H1 (cell line): ENCODE measurements at regions not wholly inside any gene's neighbourhood (a gene's known extent, or its start where the extent isn't known, plus 50 kb on each side); places are given as distances from the start of the nearest gene placed in this dataset.

Experiments used
- CTCF ChIA-PET: fragments of 300-600 bp; sonication (Branson Sonifier 250); formaldehyde crosslinking; loops from one replicate; lab custom pipeline; 2021; ENCODE audit not compliant: partially characterized antibody; lab: Charles Lee
- POLR2A ChIA-PET: fragments of 300-600 bp; sonication (Branson Sonifier 250); formaldehyde crosslinking; loops from one replicate; lab custom pipeline; 2021; ENCODE audit warnings: inconsistent platforms; ENCODE audit not compliant: partially characterized antibody; lab: Charles Lee
- DNase-seq, 2 experiments: peaks; one replicate each; pipeline versions ENCODE4 v3.0.0 to v3.0.0-alpha.2; 2010 to 2022; ENCODE audit warnings: low spot score in 2 of 2, low read depth in 1 of 2, mixed read lengths in 1 of 2
- FAIRE-seq: peaks from 2 replicates; lab custom pipeline; 2011; peaks lifted over from hg19 to GRCh38; lab: Jason Lieb, UNC
- H2AFZ ChIP-seq: 2 replicates; pipeline ENCODE4 v1.8.1; 2012; ENCODE audit warnings: low read length, inconsistent platforms
- H2AK5ac ChIP-seq: 2 replicates; pipeline ENCODE4 v1.6.1; 2013; ENCODE audit warnings: low read depth, low read length
- H2BK120ac ChIP-seq: replicated peaks from 2 replicates; pipeline ENCODE3; 2013; ENCODE audit warnings: low read depth, low read length, inconsistent platforms
- H2BK12ac ChIP-seq: 2 replicates; pipeline ENCODE4 v1.6.1; 2013; ENCODE audit warnings: low read depth, low read length
- H2BK15ac ChIP-seq: 2 replicates; pipeline ENCODE4 v1.6.1; 2013; ENCODE audit warnings: low read length
- H2BK20ac ChIP-seq: 2 replicates; pipeline ENCODE4 v1.6.1; 2013; ENCODE audit warnings: low read length
- H2BK5ac ChIP-seq: 2 replicates; pipeline ENCODE4 v1.6.1; 2013; ENCODE audit warnings: low read depth, low read length
- H3K14ac ChIP-seq: 2 replicates; pipeline ENCODE4 v1.6.1; 2013; ENCODE audit warnings: inconsistent platforms; ENCODE audit not compliant: insufficient read length
- H3K18ac ChIP-seq: 2 replicates; pipeline ENCODE4 v1.6.1; 2013; ENCODE audit warnings: low read length; ENCODE audit errors: extremely low read depth
- H3K23ac ChIP-seq: 2 replicates; pipeline ENCODE4 v1.6.1; 2013; ENCODE audit warnings: inconsistent platforms; ENCODE audit not compliant: insufficient read length
- H3K23me2 ChIP-seq: 2 replicates; pipeline ENCODE4 v1.6.1; 2013; ENCODE audit warnings: low read depth, low read length
- H3K27ac ChIP-seq: 2 replicates; pipeline ENCODE4 v1.6.1; 2011; ENCODE audit warnings: low read depth, low read length, inconsistent platforms
- H3K27me3 ChIP-seq, 4 experiments: replicated peaks in 1 of 4; 1 replicate in 1 of 4; 2 replicates in 3 of 4; pipeline versions ENCODE4 v1.6.1 to v1.8.1; 2011 to 2013; ENCODE audit warnings: low read length in 3 of 4, mild to moderate bottlenecking in 3 of 4, inconsistent platforms in 2 of 4, mixed read lengths in 2 of 4, moderate library complexity in 1 of 4; ENCODE audit not compliant: control insufficient read depth in 3 of 4, insufficient read depth in 3 of 4; ENCODE audit errors: extremely low read depth in 1 of 4
- H3K36me3 ChIP-seq, 4 experiments: 2 replicates each; pipeline versions ENCODE4 v1.6.1 to v1.8.1; 2011 to 2013; ENCODE audit warnings: mild to moderate bottlenecking in 4 of 4, low read length in 3 of 4, moderate library complexity in 2 of 4, control low read depth in 1 of 4, inconsistent platforms in 1 of 4; ENCODE audit not compliant: insufficient read depth in 4 of 4, control insufficient read depth in 2 of 4
- H3K4ac ChIP-seq: replicated peaks from 2 replicates; pipeline ENCODE3; 2013; ENCODE audit warnings: low read length, low read depth, mixed read lengths, inconsistent platforms; ENCODE audit not compliant: insufficient read length
- H3K4me1 ChIP-seq, 4 experiments: replicated peaks in 1 of 4; 1 replicate in 1 of 4; 2 replicates in 3 of 4; pipeline versions ENCODE4 v1.6.1 to v1.8.1; 2011 to 2013; ENCODE audit warnings: low read length in 3 of 4, inconsistent platforms in 2 of 4, mixed read lengths in 1 of 4; ENCODE audit not compliant: insufficient read depth in 4 of 4, control insufficient read depth in 3 of 4
- H3K4me2 ChIP-seq, 2 experiments: 2 replicates each; pipeline versions ENCODE4 v1.6.1 to v1.8.1; 2011 to 2013; ENCODE audit warnings: low read depth in 2 of 2, low read length in 2 of 2, control low read depth in 1 of 2, inconsistent platforms in 1 of 2, mild to moderate bottlenecking in 1 of 2; ENCODE audit not compliant: insufficient read depth in 1 of 2
- H3K4me3 ChIP-seq, 4 experiments: fragments of 200-600, 300-600 bp in 1 of 4; sonication (generic), shearing (Covaris generic), sonication (Bioruptor Twin) in 1 of 4; 2 replicates each; pipeline versions ENCODE4 v1.5.1 to v1.8.1; 2011 to 2016; ENCODE audit warnings: low read length in 4 of 4, low read depth in 3 of 4, control low read depth in 2 of 4, inconsistent platforms in 2 of 4, mild to moderate bottlenecking in 2 of 4, mixed read lengths in 1 of 4, moderate library complexity in 1 of 4; ENCODE audit not compliant: insufficient read depth in 2 of 4; ENCODE audit errors: extremely low read depth in 1 of 4
- H3K56ac ChIP-seq: replicated peaks from 2 replicates; pipeline ENCODE3; 2013; ENCODE audit warnings: low read depth, mild to moderate bottlenecking, mixed read lengths, low read length, inconsistent platforms; ENCODE audit not compliant: insufficient read length
- H3K79me1 ChIP-seq: 2 replicates; pipeline ENCODE4 v1.6.1; 2013; ENCODE audit warnings: low read depth, low read length, control low read depth
- H3K79me2 ChIP-seq, 2 experiments: 2 replicates each; pipeline versions ENCODE4 v1.6.1 to v1.8.1; 2012 to 2013; ENCODE audit warnings: low read length in 2 of 2, mild to moderate bottlenecking in 2 of 2, inconsistent platforms in 1 of 2; ENCODE audit not compliant: insufficient read depth in 2 of 2, control insufficient read depth in 1 of 2
- H3K9ac ChIP-seq, 4 experiments: replicated peaks in 1 of 4; 1 replicate in 1 of 4; 2 replicates in 3 of 4; pipeline versions ENCODE4 v1.6.1 to v1.8.1; 2011 to 2013; ENCODE audit warnings: low read depth in 3 of 4, low read length in 3 of 4, control low read depth in 2 of 4, mild to moderate bottlenecking in 2 of 4, moderate library complexity in 2 of 4, inconsistent platforms in 1 of 4; ENCODE audit errors: extremely low read depth in 1 of 4
- H3K9me3 ChIP-seq, 2 experiments: 2 replicates each; pipeline versions ENCODE4 v1.6.1 to v1.8.1; 2012 to 2013; ENCODE audit warnings: mild to moderate bottlenecking in 2 of 2, moderate library complexity in 2 of 2, control low read depth in 1 of 2, inconsistent platforms in 1 of 2, low read depth in 1 of 2, low read length in 1 of 2, mixed read lengths in 1 of 2; ENCODE audit not compliant: insufficient read depth in 2 of 2
- H4K20me1 ChIP-seq, 2 experiments: replicated peaks in 1 of 2; 2 replicates each; pipeline versions ENCODE3 to v1.8.1; 2011 to 2013; ENCODE audit warnings: inconsistent platforms in 2 of 2, low read length in 2 of 2, mild to moderate bottlenecking in 1 of 2; ENCODE audit not compliant: insufficient read depth in 2 of 2, control insufficient read depth in 1 of 2
- H4K5ac ChIP-seq: 2 replicates; pipeline ENCODE4 v1.6.1; 2013; ENCODE audit warnings: low read length, low read depth, mixed read lengths, inconsistent platforms; ENCODE audit not compliant: insufficient read length
- H4K8ac ChIP-seq: 2 replicates; pipeline ENCODE4 v1.8.0; 2013; ENCODE audit warnings: mild to moderate bottlenecking, moderate library complexity, low read length, inconsistent platforms; ENCODE audit not compliant: insufficient read depth; ENCODE audit errors: extremely low read depth
- H4K91ac ChIP-seq: replicated peaks from 2 replicates; pipeline ENCODE3; 2013; ENCODE audit warnings: low read length, mixed read lengths, inconsistent platforms; ENCODE audit not compliant: insufficient read length
- CHD1 ChIP-seq: IDR thresholded peaks from 2 replicates; pipeline ENCODE4 v1.6.1; 2012; ENCODE audit warnings: low read depth, low read length, improper control_type of control experiment
- HDAC6 ChIP-seq: IDR thresholded peaks from one replicate; pipeline ENCODE4 v1.7.1; 2012; ENCODE audit warnings: low read depth, mild to moderate bottlenecking, inconsistent platforms, low read length, moderate library complexity
- KDM4A ChIP-seq: IDR thresholded peaks from one replicate; pipeline ENCODE4 v1.7.1; 2012; ENCODE audit warnings: low read depth, mild to moderate bottlenecking, moderate library complexity, low read length, inconsistent platforms; ENCODE audit not compliant: severe bottlenecking
- POLR2A ChIP-seq, 2 experiments: IDR thresholded peaks; 1 replicate in 1 of 2; 2 replicates in 1 of 2; pipeline ENCODE4 v1.6.1; 2011; ENCODE audit warnings: low read depth in 2 of 2, low read length in 2 of 2, mild to moderate bottlenecking in 2 of 2; ENCODE audit errors: control extremely low read depth in 1 of 2
- SIRT6 ChIP-seq: IDR thresholded peaks from one replicate; pipeline ENCODE4 v1.7.1; 2012; ENCODE audit warnings: low read length, inconsistent platforms
- WGBS, 2 experiments: shearing (Covaris generic) in 1 of 2; methylation state at CpG; one replicate each; pipeline versions ENCODE4 v1.1.6 to v1.1.7; 2013 to 2015; ENCODE audit warnings: low lambda C conversion rate in 2 of 2, mixed read lengths in 2 of 2, inconsistent platforms in 1 of 2, low coverage in 1 of 2, missing lambda C conversion rate in 1 of 2; ENCODE audit not compliant: insufficient replicate concordance in 2 of 2, insufficient coverage in 1 of 2, insufficient read length in 1 of 2; ENCODE audit errors: extremely low coverage in 1 of 2, missing lambda C conversion rate in 1 of 2; 5-methylcytosine and 5-hydroxymethylcytosine counted together

DNA sequence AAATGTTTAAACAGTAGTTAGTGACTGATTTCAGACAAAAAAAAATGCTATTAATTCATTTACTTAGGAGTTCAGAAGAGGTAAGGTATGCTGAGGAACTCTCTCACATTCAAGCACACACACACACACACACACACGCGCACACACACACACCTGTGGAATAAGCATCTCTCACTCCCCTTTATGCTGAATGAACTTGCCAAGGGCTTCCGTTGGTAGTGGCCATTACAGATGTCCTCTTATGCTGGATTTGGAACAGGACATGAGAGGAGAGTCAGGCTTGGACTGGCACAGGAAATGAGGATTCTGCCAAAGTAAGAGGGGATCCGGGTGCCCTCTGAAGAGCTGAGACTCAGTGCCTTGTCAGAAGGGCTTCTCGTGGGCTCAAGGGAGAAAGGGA lies 463.4 kb upstream of the MIR17HG start:
- no peak overlapping the region for H2BK5ac ChIP-seq
- no peaks in the 10 kb centered on the region for H3K23me2 ChIP-seq
- H3K4ac ChIP-seq: no peak overlapping the region
- no peak overlapping the region for H3K23ac ChIP-seq
- no peak overlapping the region for H2BK12ac ChIP-seq
- no peak overlapping the region for H3K56ac ChIP-seq
- ChIA-PET POLR2A (no interaction called here), CTCF (no interaction called here)
- H4K5ac ChIP-seq: no peak overlapping the region
- H3K9me3 ChIP-seq: no peaks in the 10 kb centered on the region
- no peak overlapping the region for H3K9ac ChIP-seq
- H2BK20ac ChIP-seq: no peak overlapping the region
- no peak overlapping the region for H2BK15ac ChIP-seq
- H4K8ac ChIP-seq: no peak overlapping the region
- FAIRE-seq (no peak), DNase-seq (no peak)
- no peak overlapping the region for H3K18ac ChIP-seq
- H2BK120ac ChIP-seq: no peak overlapping the region
- H3K4me3 ChIP-seq: no peak overlapping the region
- no peaks in the 10 kb centered on the region for H3K4me1 ChIP-seq
- H3K27me3 ChIP-seq: no peaks in the 10 kb centered on the region
- no peak overlapping the region for H2AK5ac ChIP-seq
- no peak overlapping the region for H3K27ac ChIP-seq
- no peaks in the 10 kb centered on the region for H4K20me1 ChIP-seq
- no peak overlapping the region for H4K91ac ChIP-seq
- H3K79me1 ChIP-seq: no peaks in the 10 kb centered on the region
- 80% methylated on average over 5 of the region's 5 CpGs; no CpG with 5 or more reads in 1 of the 2 experiments for WGBS, 2 experiments
- no peaks in the 10 kb centered on the region for H3K79me2 ChIP-seq
- H2AFZ ChIP-seq: 0 out of 2 replicates have a peak overlapping the region, but pooled peaks have one; percentile 42
- H3K4me2 ChIP-seq: no peak overlapping the region
- H3K14ac ChIP-seq: no peak overlapping the region
- H3K36me3 ChIP-seq: no peaks in the 10 kb centered on the region
- TF ChIP-seq HDAC6: no peak
- no peak for TF ChIP-seq SIRT6
- no peak for TF ChIP-seq KDM4A
- no peak for TF ChIP-seq POLR2A (IDR thresholded peaks at IDR 0.05; ENCODE audit: control extremely low read depth in 1 of 2, low read depth in 2 of 2, low read length in 2 of 2)
- no peak for TF ChIP-seq CHD1
